ENCODE measurements at regions not wholly inside any gene's neighbourhood (a gene's known extent, or its start where the extent isn't known, plus 50 kb on each side); places are given as distances from the start of the nearest gene placed in this dataset.

GRCh38 chr16:82331974-82332750 is 162.1 kb upstream of the MPHOSPH6 start:
- TF ChIP-seq CTCF (IDR thresholded peaks at IDR 0.05) (no peak), POLR2A (IDR thresholded peaks at IDR 0.05) (no peak), EP300 (IDR thresholded peaks at IDR 0.05) (no peak)

Measured in upper lobe of left lung (tissue), 4 donors.